Caco-2 (cell line): ENCODE measurements at regions not wholly inside any gene's neighbourhood (a gene's known extent, or its start where the extent isn't known, plus 50 kb on each side); places are given as distances from the start of the nearest gene placed in this dataset.
A peak's percentile ranks its signal among the peaks of the same experiment; 100 is the strongest.
"Not testable (repeated sequence)": the region's sequence is repeated elsewhere in the genome, so short reads cannot be mapped to it uniquely, and the experiment has no call there.

Source experiments
- BruUV-seq: library from RNA; stranded (reverse); fragments of 400-500 nt; replicated peaks from 2 replicates; lab custom pipeline; 2021; lab: Mats Ljungman, UMichigan
- CTCF ChIA-PET: fragments of 300-600 bp; sonication (Branson Sonifier 250); formaldehyde crosslinking; loops from one replicate; lab custom pipeline; 2022; ENCODE audit warnings: antibody characterized with exemption; lab: Charles Lee
- POLR2A ChIA-PET: fragments of 300-600 bp; sonication (Branson Sonifier 250); formaldehyde crosslinking; loops from one replicate; lab custom pipeline; 2022; ENCODE audit warnings: antibody characterized with exemption; lab: Charles Lee
- DNase-seq, 2 experiments: peaks; one replicate each; pipeline versions ENCODE4 v3.0.0 to v3.0.0-alpha.2; 2020 to 2022
- H3K27me3 ChIP-seq: replicated peaks from 2 replicates; pipeline ENCODE4 v1.6.0; 2011; ENCODE audit warnings: low read length; ENCODE audit not compliant: control insufficient read depth, insufficient read depth
- H3K36me3 ChIP-seq: 2 replicates; pipeline ENCODE4 v1.5.1; 2011; ENCODE audit warnings: low read length; ENCODE audit not compliant: control insufficient read depth, insufficient read depth
- H3K4me1 ChIP-seq: fragments of 250-450 bp; sonication (Bioruptor Pico); 2 replicates; pipeline ENCODE4 v1.5.1; 2020; ENCODE audit warnings: mild to moderate bottlenecking
- H3K4me3 ChIP-seq: 2 replicates; pipeline ENCODE4 v1.5.1; 2011; ENCODE audit warnings: low read depth, mild to moderate bottlenecking, control low read depth, low read length
- H3K9me3 ChIP-seq: fragments of 250-450 bp; sonication (Bioruptor Pico); 2 replicates; pipeline ENCODE4 v1.5.1; 2020; ENCODE audit warnings: mild to moderate bottlenecking, moderate library complexity
- H3K27ac Mint-ChIP-seq: one replicate; pipeline ENCODE4 v1.8.0; 2022; ENCODE audit warnings: mixed read lengths; ENCODE audit not compliant: unreplicated experiment
- H3K27me3 Mint-ChIP-seq: one replicate; pipeline ENCODE4 v1.8.0; 2022; ENCODE audit warnings: mixed read lengths; ENCODE audit not compliant: insufficient read depth, unreplicated experiment
- H3K36me3 Mint-ChIP-seq: one replicate; pipeline ENCODE4 v1.8.0; 2022; ENCODE audit warnings: mild to moderate bottlenecking, mixed read lengths; ENCODE audit not compliant: insufficient read depth, unreplicated experiment
- H3K4me1 Mint-ChIP-seq: one replicate; pipeline ENCODE4 v1.8.0; 2022; ENCODE audit warnings: low read depth, mixed read lengths; ENCODE audit not compliant: unreplicated experiment
- H3K4me3 Mint-ChIP-seq: one replicate; pipeline ENCODE4 v1.8.0; 2022; ENCODE audit warnings: mild to moderate bottlenecking, moderate library complexity, mixed read lengths; ENCODE audit not compliant: unreplicated experiment
- H3K9me3 Mint-ChIP-seq: one replicate; pipeline ENCODE4 v1.8.0; 2022; ENCODE audit warnings: mixed read lengths; ENCODE audit not compliant: unreplicated experiment
- intact Hi-C: fragments of 100-400 bp; cut with micrococcal nuclease; formaldehyde crosslinking; loops from one replicate; pipeline ENCODE4 v1.10.0; 2022; ENCODE audit not compliant: unreplicated experiment
- TF ChIP-seq, protein P1 (sequence below), 2 experiments: fragments of 200-600 bp in 1 of 2; IDR thresholded peaks; 1 replicate in 1 of 2; 2 replicates in 1 of 2; pipeline versions ENCODE4 v1.5.1 to v1.8.0; 2011 to 2022; ENCODE audit warnings: antibody characterized with exemption in 1 of 2, control low read depth in 1 of 2, inconsistent platforms in 1 of 2, low read depth in 1 of 2, low read length in 1 of 2, mild to moderate bottlenecking in 1 of 2, moderate library complexity in 1 of 2; ENCODE audit not compliant: insufficient read depth in 1 of 2, severe bottlenecking in 1 of 2, unreplicated experiment in 1 of 2

DNA sequence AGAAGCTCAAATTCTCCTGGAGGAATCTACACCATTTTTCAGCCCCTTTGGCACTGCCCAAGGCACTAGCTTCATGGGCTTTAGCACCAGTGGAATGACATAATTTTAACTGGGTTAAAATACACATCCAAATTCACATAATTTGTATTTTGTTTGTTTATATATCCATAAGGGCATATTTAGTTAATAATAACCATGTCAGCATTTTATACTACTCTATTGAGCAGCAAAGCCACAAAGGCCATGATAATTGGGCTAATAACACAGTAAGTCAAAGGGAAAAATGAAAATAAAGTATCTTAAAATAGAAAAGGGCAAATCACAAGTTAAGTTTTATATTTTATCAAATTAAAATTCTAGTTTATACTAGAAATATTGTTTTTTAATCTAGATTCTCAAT is 262.7 kb upstream of the TACR3 start:
- BruUV-seq = no TSS peak
- Histone ChIP-seq H3K36me3 (no peaks in the 10 kb centered on the region), H3K9me3 (no peaks in the 10 kb centered on the region), H3K4me1 (no peaks in the 10 kb centered on the region), H3K27me3 (no peaks in the 10 kb centered on the region), H3K4me3 (no peak overlapping the region)
- H3K27me3 Mint-ChIP-seq = peaks cover 3% of the 10 kb centered on the region
- TF ChIP-seq, protein P1, sequence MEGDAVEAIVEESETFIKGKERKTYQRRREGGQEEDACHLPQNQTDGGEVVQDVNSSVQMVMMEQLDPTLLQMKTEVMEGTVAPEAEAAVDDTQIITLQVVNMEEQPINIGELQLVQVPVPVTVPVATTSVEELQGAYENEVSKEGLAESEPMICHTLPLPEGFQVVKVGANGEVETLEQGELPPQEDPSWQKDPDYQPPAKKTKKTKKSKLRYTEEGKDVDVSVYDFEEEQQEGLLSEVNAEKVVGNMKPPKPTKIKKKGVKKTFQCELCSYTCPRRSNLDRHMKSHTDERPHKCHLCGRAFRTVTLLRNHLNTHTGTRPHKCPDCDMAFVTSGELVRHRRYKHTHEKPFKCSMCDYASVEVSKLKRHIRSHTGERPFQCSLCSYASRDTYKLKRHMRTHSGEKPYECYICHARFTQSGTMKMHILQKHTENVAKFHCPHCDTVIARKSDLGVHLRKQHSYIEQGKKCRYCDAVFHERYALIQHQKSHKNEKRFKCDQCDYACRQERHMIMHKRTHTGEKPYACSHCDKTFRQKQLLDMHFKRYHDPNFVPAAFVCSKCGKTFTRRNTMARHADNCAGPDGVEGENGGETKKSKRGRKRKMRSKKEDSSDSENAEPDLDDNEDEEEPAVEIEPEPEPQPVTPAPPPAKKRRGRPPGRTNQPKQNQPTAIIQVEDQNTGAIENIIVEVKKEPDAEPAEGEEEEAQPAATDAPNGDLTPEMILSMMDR (IDR thresholded peaks at IDR 0.05; ENCODE audit: insufficient read depth in 1 of 2, low read depth in 1 of 2, low read length in 1 of 2, severe bottlenecking in 1 of 2, unreplicated experiment in 1 of 2) = no peak
- H3K27ac Mint-ChIP-seq = no peak overlapping the region
- intact Hi-C loops = no loop called here
- no peak overlapping the region for H3K4me3 Mint-ChIP-seq
- H3K36me3 Mint-ChIP-seq = no peaks in the 10 kb centered on the region
- POLR2A ChIA-PET = no interaction called here
- H3K9me3 Mint-ChIP-seq = no peaks in the 10 kb centered on the region
- no peak for DNase-seq
- H3K4me1 Mint-ChIP-seq = no peaks in the 10 kb centered on the region
- CTCF ChIA-PET = no interaction called here

DNA sequence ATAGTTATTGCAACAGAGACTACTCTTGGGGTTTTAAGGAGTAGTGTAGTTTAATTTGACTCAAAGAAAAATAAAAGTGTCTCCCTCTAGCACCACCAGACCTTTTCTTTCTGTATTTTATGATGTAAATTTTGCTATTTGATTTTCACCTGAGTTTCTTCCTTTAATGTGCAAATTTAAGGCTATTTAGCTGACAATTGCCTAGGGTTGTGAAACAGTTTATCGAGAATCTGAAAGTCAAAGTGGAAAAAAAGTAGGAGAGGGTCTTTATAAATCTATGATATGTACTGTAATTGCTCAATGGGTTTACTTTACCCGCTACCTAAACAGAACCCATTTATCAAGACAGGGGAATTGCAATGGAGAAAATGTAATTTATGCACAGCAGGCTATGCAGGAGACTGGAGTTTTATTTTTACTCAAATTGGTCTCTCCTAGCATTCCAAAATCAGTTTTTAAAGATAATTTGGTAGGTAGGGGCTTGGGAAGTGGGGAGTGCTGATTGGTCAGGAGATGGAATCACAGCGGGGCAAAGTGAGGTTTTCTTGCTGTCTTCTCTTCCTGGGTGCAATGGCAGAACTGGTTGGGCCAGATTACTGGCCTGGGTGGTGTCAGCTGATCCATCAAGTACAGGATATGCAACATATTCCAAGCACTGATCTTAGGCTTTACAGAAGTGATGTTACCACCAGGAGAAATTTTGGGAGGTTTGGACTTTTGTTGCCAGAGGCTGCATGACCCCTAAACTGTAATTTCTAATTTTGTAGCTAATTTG is 228.6 kb upstream of the TACR3 start:
- ChIA-PET CTCF (no interaction called here), POLR2A (no interaction called here)
- H3K4me1 ChIP-seq = peaks cover 7% of the 10 kb centered on the region
- no peaks in the 10 kb centered on the region for H3K27me3 ChIP-seq
- Mint-ChIP-seq H3K9me3 (no peaks in the 10 kb centered on the region), H3K4me3 (no peak overlapping the region), H3K4me1 (no peaks in the 10 kb centered on the region), H3K27ac (no peak overlapping the region), H3K36me3 (no peaks in the 10 kb centered on the region), H3K27me3 (no peaks in the 10 kb centered on the region)
- H3K4me3 ChIP-seq = no peak overlapping the region
- no peaks in the 10 kb centered on the region for H3K9me3 ChIP-seq
- BruUV-seq = no TSS peak
- no peaks in the 10 kb centered on the region for H3K36me3 ChIP-seq
- DNase-seq = peak in 1 of 2 experiments; percentile 2
- intact Hi-C loops = no loop called here
- TF ChIP-seq, protein P1 (IDR thresholded peaks at IDR 0.05; ENCODE audit: insufficient read depth in 1 of 2, low read depth in 1 of 2, low read length in 1 of 2, severe bottlenecking in 1 of 2, unreplicated experiment in 1 of 2) = no peak

DNA sequence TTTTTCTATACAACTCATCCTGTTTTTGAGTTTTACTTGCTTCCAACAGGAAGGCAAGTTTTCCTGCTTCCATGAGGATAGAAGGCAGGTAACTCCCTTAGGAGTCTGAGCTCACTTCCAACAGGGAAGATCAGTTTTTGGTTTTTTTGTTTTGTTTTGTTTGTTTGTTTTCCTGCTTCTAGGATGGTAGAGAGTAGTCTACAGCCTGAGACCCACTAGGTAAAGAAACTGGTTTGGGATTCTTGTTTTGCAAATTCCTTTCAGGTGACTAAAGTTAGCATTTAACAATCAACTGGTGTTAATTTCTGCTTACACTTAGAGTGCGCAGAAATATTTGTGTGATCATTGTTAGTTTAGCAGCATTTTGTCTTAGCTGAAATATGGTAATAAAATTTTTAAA is 227.8 kb upstream of the TACR3 start:
- Histone ChIP-seq H3K4me1 (peaks cover 7% of the 10 kb centered on the region), H3K27me3 (no peaks in the 10 kb centered on the region), H3K36me3 (no peaks in the 10 kb centered on the region), H3K9me3 (no peaks in the 10 kb centered on the region), H3K4me3 (no peak overlapping the region)
- ChIA-PET POLR2A (no interaction called here), CTCF (no interaction called here)
- Mint-ChIP-seq H3K36me3 (no peaks in the 10 kb centered on the region), H3K27me3 (no peaks in the 10 kb centered on the region), H3K27ac (no peak overlapping the region), H3K4me3 (no peak overlapping the region), H3K4me1 (no peaks in the 10 kb centered on the region), H3K9me3 (no peaks in the 10 kb centered on the region)
- DNase-seq = no peak
- no TSS peak for BruUV-seq
- TF ChIP-seq, protein P1 (IDR thresholded peaks at IDR 0.05; ENCODE audit: insufficient read depth in 1 of 2, low read depth in 1 of 2, low read length in 1 of 2, severe bottlenecking in 1 of 2, unreplicated experiment in 1 of 2) = no peak
- intact Hi-C loops = no loop called here

DNA sequence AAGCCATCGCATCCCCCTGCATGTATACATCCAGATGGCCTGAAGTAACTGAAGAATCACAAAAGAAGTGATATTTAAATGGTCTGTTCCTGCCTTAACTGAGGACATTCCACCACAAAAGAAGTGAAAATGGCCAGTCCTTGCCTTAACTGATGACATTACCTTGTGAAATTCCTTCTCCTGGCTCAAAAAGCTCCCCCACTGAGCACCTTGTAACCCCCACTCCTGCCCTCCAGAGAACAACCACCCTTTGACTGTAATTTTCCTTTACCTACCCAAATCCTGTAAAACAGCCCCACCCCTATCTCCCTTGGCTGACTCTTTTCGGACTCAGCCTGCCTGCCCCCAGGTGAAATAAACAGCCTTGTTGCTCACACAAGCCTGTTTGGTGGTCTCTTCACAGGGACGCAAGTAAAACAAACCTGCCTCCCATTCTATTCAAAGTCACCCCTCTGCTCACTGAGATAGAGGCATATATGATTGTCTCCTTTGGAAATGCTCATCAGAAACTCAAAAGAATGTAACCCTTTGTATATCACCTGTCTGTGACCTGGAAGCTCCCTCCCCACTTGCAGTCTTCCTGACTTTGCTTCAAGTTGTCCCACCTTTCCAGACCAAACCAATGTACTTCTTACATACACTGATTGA is 227.0 kb upstream of the TACR3 start:
- H3K4me1 Mint-ChIP-seq, H3K27me3 ChIP-seq, POLR2A ChIA-PET, H3K27me3 Mint-ChIP-seq, H3K36me3 ChIP-seq, H3K4me3 ChIP-seq, H3K4me1 ChIP-seq, intact Hi-C loops, BruUV-seq, H3K27ac Mint-ChIP-seq, H3K4me3 Mint-ChIP-seq, H3K9me3 Mint-ChIP-seq, CTCF ChIA-PET, H3K36me3 Mint-ChIP-seq, H3K9me3 ChIP-seq, DNase-seq: not testable (repeated sequence)
